GM10266 (cell line): ENCODE measurements at regions not wholly inside any gene's neighbourhood (a gene's known extent, or its start where the extent isn't known, plus 50 kb on each side); places are given as distances from the start of the nearest gene placed in this dataset.

Source experiments
- DNase-seq: peaks from one replicate; pipeline ENCODE4 v3.0.0; 2012; ENCODE audit errors: extremely low spot score
- CTCF ChIP-seq: IDR thresholded peaks from 2 replicates; pipeline ENCODE4 v1.5.1; 2012; ENCODE audit warnings: mild to moderate bottlenecking, low read depth; ENCODE audit not compliant: control insufficient read depth, insufficient read depth; ENCODE audit errors: missing control alignments

- TF ChIP-seq CTCF, result no peak
- DNase-seq, result no peak
Measured at GRCh38 chr2:238694922-238695321, 153.0 kb upstream of the TWIST2 start.

- no peak for DNase-seq
- no peak for TF ChIP-seq CTCF
Measured at GRCh38 chr2:238695538-238695937, 152.3 kb upstream of the TWIST2 start.

- no peak for TF ChIP-seq CTCF
- no peak for DNase-seq
Measured at GRCh38 chr2:238696331-238696730, 151.6 kb upstream of the TWIST2 start.

- no peak for DNase-seq
- TF ChIP-seq CTCF, result no peak
Measured at GRCh38 chr2:238696786-238697185, 151.1 kb upstream of the TWIST2 start.

- TF ChIP-seq CTCF, result no peak
Measured at GRCh38 chr2:238697193-238698071, 150.5 kb upstream of the TWIST2 start.

GRCh38 chr2:238698072-238698352 is 149.9 kb upstream of the TWIST2 start:
- TF ChIP-seq CTCF, result no peak
- DNase-seq, result no peak

More at GRCh38 chr2:238697193-238698071, 150.5 kb upstream of the TWIST2 start:
- no peak for DNase-seq

GRCh38 chr2:238698451-238699306 is 149.2 kb upstream of the TWIST2 start:
- DNase-seq, result no peak
- no peak for TF ChIP-seq CTCF
